NCI-H146 treated with DMSO at 0.1 percent for 48 hours (cell line): ENCODE measurements at regions not wholly inside any gene's neighbourhood (a gene's known extent, or its start where the extent isn't known, plus 50 kb on each side); places are given as distances from the start of the nearest gene placed in this dataset.

Source experiments
- DNase-seq: peaks from one replicate; lab custom pipeline; 2025; ENCODE audit not compliant: unreplicated experiment; lab: John Stamatoyannopoulos, UW

DNA sequence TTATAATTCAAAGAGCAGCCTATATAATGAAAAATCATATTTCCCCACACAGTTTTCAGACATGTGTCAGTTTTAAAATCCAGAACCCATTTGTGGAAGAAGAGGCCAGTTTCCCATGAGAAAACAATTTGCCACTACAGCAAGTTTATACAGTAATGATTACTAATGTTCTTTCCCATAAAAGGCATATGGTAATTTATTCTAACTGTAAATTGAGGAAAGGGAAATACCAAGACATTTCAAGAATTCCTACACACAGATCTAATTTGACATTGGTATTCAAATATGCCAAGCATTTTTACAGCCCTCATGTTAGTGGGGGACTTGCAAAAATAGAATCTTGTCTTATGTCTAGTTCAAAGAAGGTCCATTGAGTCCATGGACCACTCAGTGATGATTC lies 1368.6 kb downstream of the FSTL5 start:
- no peak for DNase-seq

DNA sequence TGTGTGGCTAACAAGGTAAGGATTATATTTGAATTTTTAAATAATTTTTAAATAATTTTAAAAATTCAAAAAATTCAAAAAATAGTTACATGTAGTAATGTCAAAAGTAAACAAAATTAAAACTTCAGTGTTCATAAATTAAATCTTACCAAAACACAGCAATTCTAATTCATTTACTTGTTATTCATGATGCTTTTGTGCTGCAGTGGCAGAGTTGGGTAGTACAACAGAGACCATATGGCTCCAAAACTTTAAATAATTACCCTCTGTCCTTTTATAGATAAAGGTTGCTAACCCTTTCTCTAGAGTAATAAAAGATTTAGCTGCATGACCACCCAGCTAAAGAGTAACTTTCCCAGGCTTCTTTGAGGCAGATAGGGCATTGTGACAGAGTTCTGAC lies 1355.6 kb downstream of the FSTL5 start:
- no peak for DNase-seq

GRCh38 chr4:160809576-160809975 lies 1354.2 kb downstream of the FSTL5 start:
- DNase-seq = no peak

DNA sequence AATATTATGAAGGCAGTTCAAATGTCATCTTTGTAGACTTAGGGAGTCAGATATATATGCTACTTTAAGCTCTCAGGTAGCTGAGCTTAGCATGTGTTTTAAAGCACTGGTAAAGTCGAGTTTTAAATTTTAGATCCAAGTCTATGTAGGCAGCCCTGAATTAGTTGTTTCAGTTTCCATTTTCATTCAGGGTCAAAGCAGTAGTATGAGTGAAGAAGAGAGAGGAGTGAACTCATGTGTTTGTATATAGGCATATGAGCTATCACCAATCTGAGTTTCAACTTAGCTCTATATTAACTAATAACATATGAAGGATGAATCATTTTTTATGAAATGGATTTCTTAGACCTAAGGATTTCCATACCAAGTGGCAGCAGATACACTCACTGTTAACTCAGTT lies 1353.4 kb downstream of the FSTL5 start:
- no peak for DNase-seq

- DNase-seq = no peak
Measured at GRCh38 chr4:160810941-160811340, 1352.9 kb downstream of the FSTL5 start.

- DNase-seq = no peak
Measured at GRCh38 chr4:160811956-160812355, 1351.8 kb downstream of the FSTL5 start.

GRCh38 chr4:160814726-160815125 lies 1349.1 kb downstream of the FSTL5 start:
- no peak for DNase-seq

- DNase-seq = no peak
Measured at GRCh38 chr4:160818571-160818970, 1345.2 kb downstream of the FSTL5 start.

DNA sequence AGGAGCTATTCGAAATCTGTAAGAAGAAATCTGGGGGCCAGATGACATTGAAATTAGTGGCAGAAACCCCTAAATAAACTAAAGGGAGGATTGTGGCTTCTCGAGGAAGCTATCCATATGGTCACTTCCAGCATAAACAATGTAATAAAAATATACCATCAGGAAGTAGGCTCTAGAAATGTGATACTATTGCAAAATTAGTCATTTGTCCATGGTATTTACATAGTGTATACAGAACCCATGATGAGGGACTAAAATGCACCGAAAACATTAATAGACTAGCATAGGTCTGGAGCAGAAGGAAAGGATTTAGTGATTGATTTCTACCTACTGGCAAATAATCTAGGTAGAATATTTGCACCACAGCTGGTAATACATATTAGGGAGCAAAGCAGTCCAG lies 1344.0 kb downstream of the FSTL5 start:
- no peak for DNase-seq

- DNase-seq = no peak
Measured at GRCh38 chr4:160824481-160824880, 1339.3 kb downstream of the FSTL5 start.

GRCh38 chr4:160825644-160826338 lies 1338.0 kb downstream of the FSTL5 start:
- DNase-seq = no peak

GRCh38 chr4:160826339-160826679 lies 1337.5 kb downstream of the FSTL5 start:
- DNase-seq = no peak

DNA sequence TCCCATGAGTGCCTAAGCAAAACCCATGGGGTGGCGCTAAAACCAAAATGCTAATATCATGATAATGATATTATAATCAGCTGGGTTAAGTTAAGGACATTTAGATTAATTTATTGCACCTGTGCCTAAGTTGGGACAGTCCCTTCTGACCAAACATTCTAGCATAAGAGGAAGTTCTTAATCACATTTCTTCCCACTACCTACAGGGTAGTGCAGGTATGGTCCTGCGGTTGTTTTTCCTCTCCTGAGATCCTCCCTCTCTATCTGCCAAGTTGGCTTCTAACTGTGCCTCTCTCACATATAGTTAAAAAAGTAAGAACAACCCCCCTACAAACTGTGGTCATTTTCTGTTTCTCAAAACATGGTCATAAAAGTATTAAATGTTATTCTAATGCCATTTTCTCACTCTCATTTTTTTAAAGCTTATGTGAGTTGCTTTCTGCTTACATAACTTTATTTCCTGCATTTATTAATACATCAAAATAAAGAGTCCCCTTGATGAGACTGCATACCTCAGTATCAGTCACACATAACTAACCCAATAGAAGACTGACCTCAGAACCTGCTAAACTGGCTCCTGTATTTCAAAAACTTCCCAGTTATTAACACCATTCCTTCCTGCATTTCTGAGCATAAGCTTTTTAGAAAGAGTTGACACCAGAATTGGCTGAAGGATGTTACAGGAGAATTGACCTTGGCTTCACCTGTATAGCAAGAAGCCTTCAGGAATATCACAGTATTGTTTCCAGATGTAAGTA lies 1332.5 kb downstream of the FSTL5 start:
- no peak for DNase-seq

GRCh38 chr4:160835789-160836188 lies 1328.0 kb downstream of the FSTL5 start:
- DNase-seq = no peak

GRCh38 chr4:160836431-160836830 lies 1327.4 kb downstream of the FSTL5 start:
- DNase-seq = no peak

DNA sequence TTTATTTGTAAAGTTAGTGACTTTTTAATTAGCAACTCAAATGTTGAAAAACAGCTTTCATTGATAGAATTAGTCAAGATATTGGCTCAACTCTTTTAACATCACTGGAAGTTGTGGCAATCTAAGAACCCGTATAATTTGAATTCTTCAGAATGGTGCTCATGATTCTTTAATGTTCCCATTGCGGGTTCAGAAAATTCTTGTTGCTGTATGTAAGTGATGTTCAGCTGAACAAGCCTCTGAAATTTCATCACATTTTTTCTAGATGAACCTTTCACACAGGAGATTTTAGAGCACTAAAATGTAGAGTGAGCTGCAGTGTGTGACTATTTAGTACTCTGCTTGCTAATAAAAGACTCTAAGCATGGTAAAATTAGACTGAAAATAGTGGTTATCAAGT lies 1317.7 kb downstream of the FSTL5 start:
- DNase-seq = no peak

DNA sequence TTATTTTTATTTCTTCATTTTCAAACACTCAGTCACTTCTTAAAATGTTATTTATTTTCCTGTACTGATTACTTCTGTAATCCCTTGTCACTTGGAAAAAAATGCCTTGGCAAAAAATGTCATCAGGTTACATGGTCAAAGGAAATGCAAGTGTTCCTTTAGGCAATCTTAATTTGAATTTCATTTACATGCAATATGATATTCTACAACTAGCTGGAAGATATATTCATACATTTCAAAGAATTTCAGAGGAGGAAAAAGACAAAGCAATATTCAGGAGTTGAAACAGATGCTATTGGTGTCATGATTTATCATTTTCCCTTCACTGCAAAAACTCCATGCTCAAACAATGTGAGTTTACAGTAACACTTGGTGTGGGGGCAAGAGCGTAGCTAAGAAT lies 1316.6 kb downstream of the FSTL5 start:
- no peak for DNase-seq

- DNase-seq = no peak
Measured at GRCh38 chr4:160848489-160848888, 1315.3 kb downstream of the FSTL5 start.

DNA sequence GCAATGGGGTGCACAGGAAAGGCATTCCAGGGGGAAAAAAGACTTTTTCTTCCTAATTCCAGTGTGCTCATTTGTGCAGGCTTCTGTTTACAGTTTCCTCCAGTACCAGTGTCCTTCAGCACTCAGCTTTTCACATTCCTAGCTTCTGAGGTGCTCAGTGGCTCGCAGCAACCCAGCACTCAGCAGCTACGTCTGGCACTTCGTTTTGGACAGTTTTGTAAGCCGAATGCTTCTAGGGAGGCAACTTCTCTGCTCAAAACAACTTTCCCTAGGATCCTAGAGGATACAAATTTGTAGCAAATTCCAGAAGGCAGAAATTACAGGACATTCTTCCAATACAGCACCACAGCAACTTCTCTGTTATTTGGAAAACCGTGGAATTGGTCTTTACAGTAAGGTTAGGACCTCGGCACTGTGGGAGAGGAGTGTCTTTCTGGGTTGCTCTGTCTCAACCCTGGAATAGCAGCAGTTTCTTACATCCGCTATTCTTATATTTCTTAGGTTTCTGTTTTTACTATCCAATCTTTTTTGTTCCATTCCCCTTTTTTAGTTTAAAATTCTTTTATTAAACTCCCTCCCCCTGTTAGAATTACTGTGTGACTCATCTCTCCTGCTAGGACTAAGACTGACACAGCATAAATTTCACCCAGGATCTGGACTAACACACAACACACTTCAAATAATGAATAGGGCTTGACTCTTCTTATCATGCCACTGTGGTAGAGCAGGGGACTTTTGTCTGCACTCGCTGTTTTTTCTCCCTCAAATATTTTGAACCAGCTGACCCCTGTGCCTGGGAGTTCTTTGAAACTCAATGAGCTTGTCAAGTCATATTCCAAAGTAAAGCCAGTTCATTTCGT lies 1314.7 kb downstream of the FSTL5 start:
- no peak for DNase-seq

DNA sequence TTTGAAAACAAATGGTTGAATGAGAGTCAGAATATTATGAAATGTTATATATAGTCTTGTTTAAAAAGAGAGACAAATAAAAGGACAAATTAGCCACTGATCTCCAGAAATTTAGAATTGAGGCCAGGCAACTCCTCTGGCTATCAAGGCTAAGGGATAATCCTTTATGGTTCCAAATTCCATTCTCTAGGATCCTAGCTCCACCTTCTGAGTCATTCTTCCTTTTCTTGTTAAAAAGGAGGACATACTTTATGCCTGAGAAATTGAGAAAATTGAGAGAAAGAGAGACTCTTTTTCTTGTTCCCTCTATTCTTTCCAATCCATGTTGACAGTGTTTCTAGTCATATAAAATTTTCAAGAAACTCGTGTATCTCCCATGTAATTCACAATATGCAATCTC lies 1299.5 kb downstream of the FSTL5 start:
- no peak for DNase-seq

- DNase-seq = no peak
Measured at GRCh38 chr4:160869899-160870298, 1293.9 kb downstream of the FSTL5 start.

DNA sequence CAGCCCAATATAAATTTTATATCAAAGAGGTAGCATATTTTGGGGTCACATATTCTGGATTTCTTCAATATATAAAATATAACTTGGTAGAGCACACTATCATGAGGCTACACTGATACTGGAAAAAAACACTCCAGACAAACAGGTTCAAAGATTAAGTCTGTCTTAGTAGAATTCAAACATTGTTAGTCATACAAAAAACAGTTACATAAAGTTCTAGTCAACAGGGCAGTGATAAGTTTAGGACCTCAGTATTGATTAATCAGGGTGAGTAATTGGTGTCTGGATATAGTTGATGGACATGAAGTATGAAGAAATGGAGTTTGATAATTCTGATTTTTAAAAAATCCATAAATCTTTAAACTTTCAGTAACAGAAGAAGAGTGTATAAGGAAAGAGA lies 1291.3 kb downstream of the FSTL5 start:
- no peak for DNase-seq
